Mesenchymal stem cell (in vitro differentiated cells and primary cell): ENCODE measurements at regions not wholly inside any gene's neighbourhood (a gene's known extent, or its start where the extent isn't known, plus 50 kb on each side); places are given as distances from the start of the nearest gene placed in this dataset.

Source experiments
- DNase-seq: peaks from one replicate; pipeline ENCODE4 v3.0.0-alpha.2; 2013
- H2AFZ ChIP-seq: one replicate; pipeline ENCODE4 v1.6.1; 2013; ENCODE audit warnings: low read depth, mild to moderate bottlenecking, control low read depth, inconsistent platforms, low read length, moderate library complexity
- H2AK5ac ChIP-seq: 2 replicates; pipeline ENCODE4 v1.6.1; 2013; ENCODE audit warnings: low read length, moderate library complexity, mild to moderate bottlenecking, inconsistent platforms; ENCODE audit not compliant: severe bottlenecking
- H2BK120ac ChIP-seq: one replicate; pipeline ENCODE4 v1.6.1; 2013; ENCODE audit warnings: low read depth, mild to moderate bottlenecking, inconsistent platforms, low read length, moderate library complexity
- H2BK12ac ChIP-seq, 2 experiments: one replicate each; pipeline ENCODE4 v1.6.1; 2013; ENCODE audit warnings: inconsistent platforms in 2 of 2, low read length in 2 of 2, mild to moderate bottlenecking in 2 of 2, moderate library complexity in 2 of 2, control low read depth in 1 of 2
- H2BK15ac ChIP-seq: one replicate; pipeline ENCODE4 v1.6.1; 2013; ENCODE audit warnings: mild to moderate bottlenecking, low read depth, inconsistent platforms; ENCODE audit not compliant: poor library complexity, severe bottlenecking
- H2BK5ac ChIP-seq: 2 replicates; pipeline ENCODE4 v1.6.1; 2013; ENCODE audit warnings: low read depth, mild to moderate bottlenecking, low read length, control low read depth, inconsistent platforms; ENCODE audit not compliant: poor library complexity, severe bottlenecking
- H3K14ac ChIP-seq, 2 experiments: one replicate each; pipeline ENCODE4 v1.6.1; 2013; ENCODE audit warnings: inconsistent platforms in 2 of 2, low read length in 2 of 2, control low read depth in 1 of 2, mild to moderate bottlenecking in 1 of 2, moderate library complexity in 1 of 2
- H3K18ac ChIP-seq, 2 experiments: one replicate each; pipeline ENCODE4 v1.6.1; 2013; ENCODE audit warnings: inconsistent platforms in 2 of 2, low read length in 2 of 2, control low read depth in 1 of 2, low read depth in 1 of 2, mild to moderate bottlenecking in 1 of 2
- H3K23ac ChIP-seq, 2 experiments: one replicate each; pipeline ENCODE4 v1.6.1; 2013; ENCODE audit warnings: inconsistent platforms in 2 of 2, low read length in 2 of 2, mild to moderate bottlenecking in 2 of 2, moderate library complexity in 2 of 2, control low read depth in 1 of 2
- H3K27ac ChIP-seq: 2 replicates; pipeline ENCODE4 v1.5.1; 2013; ENCODE audit warnings: mild to moderate bottlenecking, moderate library complexity, low read length, control low read depth, inconsistent platforms; ENCODE audit not compliant: poor library complexity, severe bottlenecking
- H3K27me3 ChIP-seq, 2 experiments: 2 replicates each; pipeline versions ENCODE4 v1.6.1 to v1.7.0; 2013; ENCODE audit warnings: low read length in 2 of 2, mild to moderate bottlenecking in 2 of 2, moderate library complexity in 2 of 2, control low read depth in 1 of 2, inconsistent platforms in 1 of 2; ENCODE audit not compliant: control insufficient read depth in 1 of 2, insufficient read depth in 1 of 2
- H3K36me3 ChIP-seq, 2 experiments: 2 replicates each; pipeline versions ENCODE4 v1.6.1 to v1.7.0; 2013; ENCODE audit warnings: low read length in 2 of 2, control low read depth in 1 of 2, inconsistent platforms in 1 of 2, low read depth in 1 of 2, mild to moderate bottlenecking in 1 of 2; ENCODE audit not compliant: insufficient read depth in 2 of 2, control insufficient read depth in 1 of 2
- H3K4ac ChIP-seq, 2 experiments: one replicate each; pipeline ENCODE4 v1.6.1; 2013; ENCODE audit warnings: inconsistent platforms in 2 of 2, low read length in 2 of 2, mild to moderate bottlenecking in 2 of 2, moderate library complexity in 2 of 2, control low read depth in 1 of 2, low read depth in 1 of 2
- H3K4me1 ChIP-seq: 2 replicates; pipeline ENCODE4 v1.6.1; 2013; ENCODE audit warnings: low read depth, low read length, control low read depth; ENCODE audit not compliant: control insufficient read depth, insufficient read depth
- H3K4me2 ChIP-seq: 2 replicates; pipeline ENCODE4 v1.6.1; 2013; ENCODE audit warnings: low read length, mild to moderate bottlenecking, inconsistent platforms; ENCODE audit not compliant: poor library complexity, severe bottlenecking
- H3K4me3 ChIP-seq, 2 experiments: 2 replicates each; pipeline versions ENCODE4 v1.5.1 to v1.7.0; 2013; ENCODE audit warnings: low read length in 2 of 2, mild to moderate bottlenecking in 2 of 2, control low read depth in 1 of 2, low read depth in 1 of 2; ENCODE audit not compliant: insufficient read depth in 1 of 2
- H3K79me1 ChIP-seq: replicated peaks from 2 replicates; pipeline ENCODE4 v1.6.1; 2013; ENCODE audit warnings: mild to moderate bottlenecking, control low read depth, low read length, inconsistent platforms; ENCODE audit not compliant: poor library complexity, severe bottlenecking
- H3K9ac ChIP-seq: 2 replicates; pipeline ENCODE4 v1.7.0; 2013; ENCODE audit warnings: mild to moderate bottlenecking, low read length, moderate library complexity
- H3K9me3 ChIP-seq: 2 replicates; pipeline ENCODE4 v1.7.0; 2013; ENCODE audit warnings: mild to moderate bottlenecking, low read length; ENCODE audit not compliant: control insufficient read depth
- H4K8ac ChIP-seq: one replicate; pipeline ENCODE4 v1.6.1; 2013; ENCODE audit warnings: inconsistent platforms, mild to moderate bottlenecking, low read length, moderate library complexity
- H4K91ac ChIP-seq: one replicate; pipeline ENCODE4 v1.6.1; 2013; ENCODE audit warnings: mild to moderate bottlenecking, low read length, inconsistent platforms
- WGBS: methylation state at CpG from one replicate; pipeline ENCODE4 v1.1.7; 2013; ENCODE audit warnings: mixed read lengths; 5-methylcytosine and 5-hydroxymethylcytosine counted together

- H3K4ac ChIP-seq = no peak overlapping the region
- H3K36me3 ChIP-seq = no peaks in the 10 kb centered on the region
- H3K4me2 ChIP-seq = no peak overlapping the region
- H3K23ac ChIP-seq = no peak overlapping the region
- no peak overlapping the region for H3K27ac ChIP-seq
- H2BK120ac ChIP-seq = no peak overlapping the region
- no peak overlapping the region for H2BK5ac ChIP-seq
- no peak overlapping the region for H2BK12ac ChIP-seq
- DNase-seq = no peak
- H3K4me1 ChIP-seq = no peaks in the 10 kb centered on the region
- H3K27me3 ChIP-seq = no peaks in the 10 kb centered on the region
- H3K18ac ChIP-seq = no peak overlapping the region
- H2AFZ ChIP-seq = no peak overlapping the region
- H3K9ac ChIP-seq = no peak overlapping the region
- no peaks in the 10 kb centered on the region for H3K9me3 ChIP-seq
- H4K8ac ChIP-seq = no peak overlapping the region
- H3K4me3 ChIP-seq = no peak overlapping the region
- no peak overlapping the region for H3K14ac ChIP-seq
- H4K91ac ChIP-seq = no peak overlapping the region
- H3K79me1 ChIP-seq = no peaks in the 10 kb centered on the region
- no peak overlapping the region for H2BK15ac ChIP-seq
- no peak overlapping the region for H2AK5ac ChIP-seq
Observed at GRCh38 chr12:98020376-98020775, 495.0 kb upstream of the TMPO start.

- H2BK12ac ChIP-seq = no peak overlapping the region
- no peak overlapping the region for H4K8ac ChIP-seq
- no peaks in the 10 kb centered on the region for H3K9me3 ChIP-seq
- no peak overlapping the region for H3K23ac ChIP-seq
- no peak overlapping the region for H3K27ac ChIP-seq
- no peak for DNase-seq
- H2BK5ac ChIP-seq = no peak overlapping the region
- no peak overlapping the region for H2AK5ac ChIP-seq
- no peak overlapping the region for H3K9ac ChIP-seq
- H4K91ac ChIP-seq = no peak overlapping the region
- H3K4me2 ChIP-seq = no peak overlapping the region
- no peaks in the 10 kb centered on the region for H3K79me1 ChIP-seq
- H3K4ac ChIP-seq = no peak overlapping the region
- no peak overlapping the region for H3K18ac ChIP-seq
- no peaks in the 10 kb centered on the region for H3K27me3 ChIP-seq
- H3K14ac ChIP-seq = no peak overlapping the region
- H2BK120ac ChIP-seq = no peak overlapping the region
- H3K4me1 ChIP-seq = no peaks in the 10 kb centered on the region
- H3K36me3 ChIP-seq = no peaks in the 10 kb centered on the region
- no peak overlapping the region for H2BK15ac ChIP-seq
- H2AFZ ChIP-seq = no peak overlapping the region
- no peak overlapping the region for H3K4me3 ChIP-seq
Observed at GRCh38 chr12:98022961-98023360, 492.4 kb upstream of the TMPO start.

- H3K18ac ChIP-seq = no peak overlapping the region
- no peaks in the 10 kb centered on the region for H3K79me1 ChIP-seq
- no peak overlapping the region for H4K91ac ChIP-seq
- H2BK120ac ChIP-seq = no peak overlapping the region
- no peak overlapping the region for H3K9ac ChIP-seq
- H2BK12ac ChIP-seq = no peak overlapping the region
- H3K23ac ChIP-seq = no peak overlapping the region
- no peak overlapping the region for H3K4ac ChIP-seq
- H2BK5ac ChIP-seq = no peak overlapping the region
- H2AFZ ChIP-seq = no peak overlapping the region
- H3K4me2 ChIP-seq = no peak overlapping the region
- H3K4me1 ChIP-seq = no peaks in the 10 kb centered on the region
- no peak for DNase-seq
- no peak overlapping the region for H3K4me3 ChIP-seq
- 43% methylated on average over 1 of the region's 2 CpGs for WGBS
- no peak overlapping the region for H4K8ac ChIP-seq
- H3K14ac ChIP-seq = no peak overlapping the region
- no peak overlapping the region for H2AK5ac ChIP-seq
- H3K9me3 ChIP-seq = peaks cover 12% of the 10 kb centered on the region
- no peak overlapping the region for H3K27ac ChIP-seq
- H3K36me3 ChIP-seq = no peaks in the 10 kb centered on the region
- no peaks in the 10 kb centered on the region for H3K27me3 ChIP-seq
- no peak overlapping the region for H2BK15ac ChIP-seq
Observed at GRCh38 chr12:98037401-98038140, 477.8 kb upstream of the TMPO start.

- no peak overlapping the region for H3K4me3 ChIP-seq
- peaks cover 12% of the 10 kb centered on the region for H3K9me3 ChIP-seq
- H2BK120ac ChIP-seq = no peak overlapping the region
- H4K8ac ChIP-seq = no peak overlapping the region
- H2AK5ac ChIP-seq = no peak overlapping the region
- no peaks in the 10 kb centered on the region for H3K4me1 ChIP-seq
- no peak overlapping the region for H3K9ac ChIP-seq
- no peaks in the 10 kb centered on the region for H3K79me1 ChIP-seq
- no peak overlapping the region for H3K4me2 ChIP-seq
- H3K23ac ChIP-seq = no peak overlapping the region
- H3K27me3 ChIP-seq = no peaks in the 10 kb centered on the region
- no peak overlapping the region for H2BK15ac ChIP-seq
- no peak overlapping the region for H4K91ac ChIP-seq
- no peak overlapping the region for H3K27ac ChIP-seq
- no peaks in the 10 kb centered on the region for H3K36me3 ChIP-seq
- no peak overlapping the region for H2BK12ac ChIP-seq
- H2BK5ac ChIP-seq = no peak overlapping the region
- no peak overlapping the region for H3K18ac ChIP-seq
- H3K14ac ChIP-seq = no peak overlapping the region
- no peak for DNase-seq
- H2AFZ ChIP-seq = no peak overlapping the region
- H3K4ac ChIP-seq = no peak overlapping the region
Observed at GRCh38 chr12:98042668-98043067, 472.7 kb upstream of the TMPO start.
